SK-N-MC (cell line): ENCODE measurements at regions not wholly inside any gene's neighbourhood (a gene's known extent, or its start where the extent isn't known, plus 50 kb on each side); places are given as distances from the start of the nearest gene placed in this dataset.

ENCODE experiments used
- DNase-seq: peaks from one replicate; pipeline ENCODE4 v3.0.0-alpha.2; 2011; ENCODE audit warnings: low read depth, low spot score
- H3K27ac ChIP-seq: fragments of 200-600 bp; sonication (generic); 2 replicates; pipeline ENCODE4 v1.5.1; 2016; ENCODE audit warnings: mixed run types
- H3K36me3 ChIP-seq: fragments of 200-600 bp; sonication (generic); 2 replicates; pipeline ENCODE4 v1.6.1; 2017; ENCODE audit warnings: antibody characterized with exemption, low read length, mixed read lengths; ENCODE audit not compliant: insufficient read depth
- H3K4me3 ChIP-seq: fragments of 200-600 bp; sonication (generic); 2 replicates; pipeline ENCODE4 v1.5.1; 2016
- H3K9ac ChIP-seq: fragments of 200-600 bp; sonication (generic); 2 replicates; pipeline ENCODE4 v1.8.0; 2017; ENCODE audit warnings: mixed run types, mixed read lengths; ENCODE audit not compliant: insufficient read length
- H3K9me3 ChIP-seq: fragments of 200-600 bp; sonication (generic); 2 replicates; pipeline ENCODE4 v1.6.1; 2017; ENCODE audit warnings: low read depth, mild to moderate bottlenecking, antibody characterized with exemption, low read length, moderate library complexity, mixed read lengths
- EZH2 ChIP-seq: fragments of 200-600 bp; sonication (generic); IDR thresholded peaks from one replicate; pipeline ENCODE4 v1.6.1; 2017; ENCODE audit warnings: antibody characterized with exemption
- FOXP2 ChIP-seq: optimal IDR thresholded peaks from 2 replicates; pipeline ENCODE3; 2011; ENCODE audit warnings: mild to moderate bottlenecking, moderate library complexity; ENCODE audit not compliant: insufficient read depth; ENCODE audit errors: extremely low read length, control extremely low read depth
- POLR2AphosphoS5 ChIP-seq: IDR thresholded peaks from 2 replicates; pipeline ENCODE4 v1.6.1; 2012; ENCODE audit warnings: mild to moderate bottlenecking, low read depth, low read length, borderline replicate concordance

DNA sequence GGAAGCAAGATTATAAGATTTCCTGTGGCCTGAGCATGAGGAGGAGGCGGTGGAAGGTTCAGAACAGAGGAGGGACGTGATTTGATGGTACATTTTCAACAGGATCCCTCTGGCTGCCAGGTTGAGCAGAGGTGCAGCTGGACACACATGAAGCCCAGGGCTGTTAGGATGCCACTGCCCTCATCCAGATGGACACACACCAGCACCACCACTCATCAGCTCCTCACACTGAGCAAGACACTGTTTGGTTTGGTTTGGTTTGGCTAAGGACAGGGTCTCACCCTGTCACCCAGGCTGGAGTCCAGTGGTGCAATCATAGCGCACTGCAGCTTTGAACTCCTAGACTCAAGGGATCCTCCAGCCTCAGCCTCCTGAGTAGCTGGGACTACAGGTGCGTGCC is 402.6 kb upstream of the C16orf82 start:
- no peak for DNase-seq
- H3K4me3 ChIP-seq, result no peak overlapping the region
- TF ChIP-seq POLR2AphosphoS5 (no peak), FOXP2 (no peak), EZH2 (no peak)
- H3K9ac ChIP-seq, result no peak overlapping the region
- no peaks in the 10 kb centered on the region for H3K36me3 ChIP-seq
- H3K9me3 ChIP-seq, result no peaks in the 10 kb centered on the region
- no peak overlapping the region for H3K27ac ChIP-seq

DNA sequence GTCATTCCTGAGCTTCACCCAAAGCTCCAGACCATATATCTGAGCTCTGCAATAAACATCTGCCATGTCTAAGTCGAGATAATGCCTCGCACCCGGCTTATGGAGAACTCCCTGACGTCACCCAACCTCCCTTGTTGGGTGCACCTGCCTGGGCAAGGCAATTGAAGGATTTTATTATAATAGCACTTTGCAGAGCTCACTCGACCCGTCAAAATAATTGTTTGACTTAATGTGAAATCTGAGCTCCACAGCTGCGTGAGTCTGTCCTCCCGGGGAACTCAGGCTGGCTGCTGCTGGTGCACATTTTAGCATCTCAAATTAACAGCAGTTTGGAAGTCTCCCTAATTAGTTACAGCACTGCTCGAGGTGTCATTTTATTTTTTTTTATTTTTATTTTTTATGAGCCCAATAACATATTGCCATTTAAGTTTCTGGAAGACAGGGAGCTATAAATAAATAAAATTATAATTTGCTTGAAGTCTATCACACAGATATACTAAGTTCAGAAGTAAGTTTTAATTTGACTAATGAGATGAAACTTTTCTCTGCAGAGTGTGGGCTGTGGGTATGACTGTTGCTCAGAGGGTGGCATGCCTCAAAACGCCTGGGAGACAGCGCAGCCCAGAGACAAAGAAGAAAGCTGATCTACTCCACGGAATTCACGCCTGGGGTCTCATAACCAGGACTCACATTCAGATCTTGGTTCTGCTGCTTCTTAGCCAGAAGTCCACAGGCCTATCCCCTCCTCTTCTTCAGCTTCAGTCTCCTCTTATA is 401.4 kb upstream of the C16orf82 start:
- H3K9ac ChIP-seq, result peak overlapping the region; percentile 48
- DNase-seq, result no peak
- H3K27ac ChIP-seq, result peak overlapping the region; percentile 98
- no peak for TF ChIP-seq FOXP2
- no peak for TF ChIP-seq EZH2
- TF ChIP-seq POLR2AphosphoS5, result no peak
- H3K4me3 ChIP-seq, result 0 out of 2 replicates have a peak overlapping the region, but pooled peaks have one; percentile 14
- no peaks in the 10 kb centered on the region for H3K36me3 ChIP-seq
- no peaks in the 10 kb centered on the region for H3K9me3 ChIP-seq

DNA sequence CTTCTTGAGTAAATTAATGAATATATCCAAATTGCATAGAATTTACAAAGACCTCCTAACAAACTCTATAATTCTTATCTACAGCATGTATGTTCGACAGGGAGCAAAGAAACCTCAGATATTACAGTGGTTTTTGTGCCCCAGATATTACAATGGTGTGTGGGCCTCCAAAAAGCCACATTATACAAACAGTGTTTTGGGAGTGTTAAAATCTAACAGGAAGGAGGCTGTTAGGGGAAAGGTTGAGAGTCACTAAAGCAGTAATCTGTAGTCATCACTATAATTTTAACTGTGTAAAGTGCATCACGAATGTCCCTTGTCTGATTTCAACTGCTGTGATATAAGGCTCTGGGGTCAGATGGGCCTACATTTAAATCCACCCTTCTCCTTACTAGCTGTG is 400.2 kb upstream of the C16orf82 start:
- DNase-seq, result no peak
- Histone ChIP-seq H3K9ac (peak overlapping the region; percentile 22), H3K9me3 (no peaks in the 10 kb centered on the region), H3K36me3 (no peaks in the 10 kb centered on the region), H3K27ac (peak overlapping the region; percentile 98), H3K4me3 (no peak overlapping the region)
- TF ChIP-seq POLR2AphosphoS5, result no peak
- no peak for TF ChIP-seq FOXP2
- TF ChIP-seq EZH2, result no peak

DNA sequence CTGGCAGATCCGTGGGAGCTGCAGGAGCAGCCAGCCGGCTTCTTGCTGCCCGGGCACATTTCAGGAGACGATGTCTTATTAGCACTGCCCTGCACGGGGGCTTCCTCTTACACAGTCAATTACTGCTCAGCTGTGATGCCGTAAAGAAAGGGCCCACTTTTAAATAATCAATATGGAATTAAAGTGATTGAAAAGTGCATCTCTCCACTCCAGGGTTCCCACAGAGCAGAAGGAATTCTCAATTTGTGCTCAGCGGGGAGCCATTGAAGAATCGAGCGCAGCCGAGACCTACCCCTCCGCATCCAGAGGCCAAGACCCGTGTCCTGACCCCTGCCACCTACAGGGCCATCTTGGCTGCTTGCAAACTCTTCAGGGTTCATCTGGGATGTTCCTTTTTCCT is 399.4 kb upstream of the C16orf82 start:
- H3K9me3 ChIP-seq, result no peaks in the 10 kb centered on the region
- H3K27ac ChIP-seq, result peak overlapping the region; percentile 98
- TF ChIP-seq POLR2AphosphoS5, result no peak
- TF ChIP-seq FOXP2, result no peak
- no peak for TF ChIP-seq EZH2
- H3K36me3 ChIP-seq, result no peaks in the 10 kb centered on the region
- no peak for DNase-seq
- peak overlapping the region; percentile 66 for H3K4me3 ChIP-seq
- H3K9ac ChIP-seq, result peak overlapping the region; percentile 54

DNA sequence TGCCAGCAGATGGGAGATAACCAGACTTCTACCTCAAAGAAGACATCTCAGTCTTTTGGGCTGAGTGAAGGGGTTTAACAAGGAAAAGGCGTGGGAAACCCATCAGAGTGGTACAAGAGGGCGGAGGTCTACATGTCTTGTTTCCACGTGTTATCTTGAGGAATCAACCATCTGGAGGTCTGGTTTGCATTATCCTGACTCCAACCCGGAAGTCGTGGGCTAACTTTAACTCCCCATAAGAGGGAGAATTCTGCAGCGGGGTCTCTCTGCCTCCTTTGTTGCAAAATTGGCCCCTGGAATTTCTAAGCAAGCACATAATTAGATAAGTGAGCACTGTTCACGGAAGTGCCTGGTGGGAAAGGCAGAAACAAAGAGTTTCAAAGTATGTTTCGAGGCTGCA is 398.7 kb upstream of the C16orf82 start:
- TF ChIP-seq EZH2 (no peak), POLR2AphosphoS5 (peak; percentile 43; the same call in 1 of the 2 replicates), FOXP2 (no peak)
- peak; percentile 97 for DNase-seq
- no peaks in the 10 kb centered on the region for H3K9me3 ChIP-seq
- peak overlapping the region; percentile 73 for H3K9ac ChIP-seq
- H3K36me3 ChIP-seq, result no peaks in the 10 kb centered on the region
- peak overlapping the region; percentile 98 for H3K27ac ChIP-seq
- peak overlapping the region; percentile 66 for H3K4me3 ChIP-seq

DNA sequence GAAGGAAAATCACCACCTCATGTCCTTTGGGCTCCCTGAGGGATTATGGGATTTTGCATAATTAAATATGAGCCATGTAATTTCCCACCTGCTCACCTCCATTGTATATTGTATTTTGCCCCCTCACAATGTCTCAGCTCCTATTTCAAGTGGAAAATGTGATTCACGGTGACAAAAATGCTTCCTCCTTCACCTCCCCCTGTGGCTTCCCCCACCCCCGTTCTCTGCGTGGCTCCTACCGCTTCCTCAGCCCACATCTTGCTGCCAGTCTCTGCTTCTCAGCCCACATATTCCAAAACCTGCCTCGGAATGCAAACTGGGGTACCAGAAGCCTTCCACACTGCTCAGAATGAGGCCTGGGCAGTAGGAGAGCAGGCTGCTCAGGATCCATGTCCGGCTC is 394.5 kb upstream of the C16orf82 start:
- no peak overlapping the region for H3K4me3 ChIP-seq
- peak overlapping the region; percentile 95 for H3K27ac ChIP-seq
- peak overlapping the region; percentile 13 for H3K9ac ChIP-seq
- no peaks in the 10 kb centered on the region for H3K36me3 ChIP-seq
- no peak for TF ChIP-seq FOXP2
- H3K9me3 ChIP-seq, result 0 out of 2 replicates have a peak, but pooled peaks cover 6% of the 10 kb centered on the region
- no peak for DNase-seq

DNA sequence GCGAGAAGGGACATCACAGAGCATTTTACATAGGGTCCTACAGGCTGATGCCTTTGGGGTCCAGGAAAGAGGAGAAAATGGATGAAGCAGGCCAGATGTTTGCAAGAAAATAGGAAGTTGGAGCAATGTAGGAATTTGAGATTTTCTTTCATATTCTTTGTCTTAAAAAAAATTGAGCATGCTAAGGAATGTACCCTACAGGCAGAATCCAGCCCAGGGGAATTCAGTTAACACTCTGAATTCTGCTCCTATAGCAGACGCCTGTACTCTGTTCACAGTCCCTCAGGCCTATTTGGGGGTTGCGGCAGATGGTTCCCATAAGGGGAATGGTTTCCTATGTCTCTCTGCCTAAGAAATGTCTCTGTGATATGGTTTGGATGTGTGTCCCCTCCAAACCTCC is 393.7 kb upstream of the C16orf82 start:
- Histone ChIP-seq H3K36me3 (no peaks in the 10 kb centered on the region), H3K4me3 (no peak overlapping the region), H3K9me3 (0 out of 2 replicates have a peak, but pooled peaks cover 6% of the 10 kb centered on the region), H3K27ac (peak overlapping the region; percentile 95), H3K9ac (no peak overlapping the region)
- peak; percentile 86 for DNase-seq
- no peak for TF ChIP-seq FOXP2

DNA sequence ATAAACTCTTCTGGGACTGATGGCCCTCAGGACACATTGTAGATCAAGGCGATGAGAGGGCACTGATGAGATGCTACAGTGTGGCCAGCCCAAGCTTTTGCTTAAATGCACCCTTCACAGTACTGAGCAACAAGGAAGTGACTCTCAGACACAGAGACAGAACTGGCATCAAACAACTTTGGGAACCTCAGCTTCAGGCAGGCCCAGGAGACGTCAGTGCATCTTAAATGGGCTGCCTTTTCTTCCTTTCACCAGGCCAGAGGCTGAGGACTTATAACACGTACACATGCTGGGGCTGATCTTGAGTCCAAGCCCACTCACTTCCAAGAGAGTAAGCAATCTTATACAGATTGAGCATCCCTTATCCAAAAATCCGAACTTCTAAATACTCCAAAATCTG is 386.1 kb upstream of the C16orf82 start:
- Histone ChIP-seq H3K9ac (no peak overlapping the region), H3K4me3 (no peak overlapping the region), H3K27ac (no peak overlapping the region), H3K9me3 (no peaks in the 10 kb centered on the region), H3K36me3 (no peaks in the 10 kb centered on the region)
- DNase-seq, result no peak
- TF ChIP-seq FOXP2, result no peak
- TF ChIP-seq EZH2, result no peak
- no peak for TF ChIP-seq POLR2AphosphoS5

DNA sequence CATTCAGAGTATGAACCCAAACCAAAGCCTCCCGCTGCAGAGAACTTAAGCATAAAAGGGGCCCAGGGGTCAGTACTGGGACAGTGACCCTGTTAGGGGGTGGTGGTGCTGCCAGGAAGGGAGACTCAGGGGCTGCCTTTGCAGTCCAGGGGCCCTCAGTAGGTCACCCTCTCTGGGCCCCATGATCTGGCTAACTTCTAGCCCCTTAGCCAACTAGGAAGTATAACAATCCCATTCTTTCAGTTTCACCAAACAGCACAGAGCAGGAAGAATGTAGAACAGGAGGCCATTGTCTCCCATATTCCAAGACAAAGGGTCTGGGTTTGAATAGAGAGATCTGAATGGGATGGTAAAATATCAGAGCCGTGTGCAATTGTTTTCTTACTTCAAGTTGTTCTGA is 378.6 kb upstream of the C16orf82 start:
- H3K36me3 ChIP-seq, result no peaks in the 10 kb centered on the region
- no peak for DNase-seq
- TF ChIP-seq POLR2AphosphoS5 (no peak), EZH2 (no peak), FOXP2 (no peak)
- H3K9me3 ChIP-seq, result no peaks in the 10 kb centered on the region
- no peak overlapping the region for H3K27ac ChIP-seq
- H3K9ac ChIP-seq, result no peak overlapping the region
- H3K4me3 ChIP-seq, result no peak overlapping the region
